Upper lobe of left lung (tissue), 4 donors: ENCODE measurements at regions not wholly inside any gene's neighbourhood (a gene's known extent, or its start where the extent isn't known, plus 50 kb on each side); places are given as distances from the start of the nearest gene placed in this dataset.

ENCODE experiments used
- CTCF ChIP-seq, 6 experiments: fragments of 450-650 bp in 4 of 6; fragments of 200-600 bp in 2 of 6; sonication (generic) in 2 of 6; IDR thresholded peaks; one replicate each; pipeline ENCODE4 v1.5.1; 2016 to 2019; ENCODE audit warnings: antibody characterized with exemption in 6 of 6
- POLR2A ChIP-seq, 4 donors: fragments of 450-650 bp; IDR thresholded peaks; one replicate each; pipeline ENCODE4 v1.5.1; 2016 to 2017; ENCODE audit warnings: antibody characterized with exemption in 4 of 4, mild to moderate bottlenecking in 2 of 4
- POLR2AphosphoS5 ChIP-seq, 2 donors: sonication (generic); formaldehyde crosslinking; IDR thresholded peaks; one replicate each; pipeline ENCODE4 v1.5.1; 2017; ENCODE audit warnings: antibody characterized with exemption in 2 of 2

- TF ChIP-seq CTCF (IDR thresholded peaks at IDR 0.05), result no peak
- TF ChIP-seq POLR2A (IDR thresholded peaks at IDR 0.05), result no peak
- TF ChIP-seq POLR2AphosphoS5 (IDR thresholded peaks at IDR 0.05), result no peak
Measured at GRCh38 chr2:16172324-16173175, 232.2 kb downstream of the MYCN start.
